ENCODE measurements at regions not wholly inside any gene's neighbourhood (a gene's known extent, or its start where the extent isn't known, plus 50 kb on each side); places are given as distances from the start of the nearest gene placed in this dataset.

- TF ChIP-seq CTCF (conservative IDR thresholded peaks at IDR 0.05; ENCODE audit: low read depth, low read length) = no peak
- TF ChIP-seq POLR2A (IDR thresholded peaks at IDR 0.05; ENCODE audit: low read depth, low read length) = no peak
- no peak for TF ChIP-seq MAFK (IDR thresholded peaks at IDR 0.05; ENCODE audit: low read depth, low read length)
- TF ChIP-seq RFX5 (IDR thresholded peaks at IDR 0.05; ENCODE audit: low read depth, low read length) = no peak
Measured at GRCh38 chr13:84542348-84542747, 660.1 kb upstream of the SLITRK1 start.

Measured in IMR-90 (cell line).